PC-3 (cell line): ENCODE measurements at regions not wholly inside any gene's neighbourhood (a gene's known extent, or its start where the extent isn't known, plus 50 kb on each side); places are given as distances from the start of the nearest gene placed in this dataset.

Source experiments
- ATAC-seq: fragments of 200-7000 bp; cut with Tn5 transposase; 2 replicates; pipeline ENCODE4 v1.9.1; 2020; ENCODE audit warnings: mild to moderate bottlenecking, moderate library complexity
- BruUV-seq: library from RNA; stranded (reverse); fragments of 400-500 nt; replicated peaks from 2 replicates; lab custom pipeline; 2021; lab: Mats Ljungman, UMichigan
- CTCF ChIA-PET: fragments of 300-600 bp; sonication (Branson Sonifier 250); formaldehyde crosslinking; loops from one replicate; lab custom pipeline; 2022; ENCODE audit warnings: antibody characterized with exemption; lab: Charles Lee
- POLR2A ChIA-PET: fragments of 300-600 bp; sonication (Branson Sonifier 250); formaldehyde crosslinking; loops from one replicate; lab custom pipeline; 2022; ENCODE audit warnings: antibody characterized with exemption; ENCODE audit not compliant: unreplicated experiment; lab: Charles Lee
- DNase-seq: peaks from one replicate; pipeline ENCODE4 v3.0.0-alpha.2; 2015
- H2AFZ ChIP-seq: fragments of 300-600 bp; sonication (generic); 2 replicates; pipeline ENCODE4 v1.6.0; 2016; ENCODE audit warnings: antibody characterized with exemption, low read length
- H3F3A ChIP-seq: fragments of 300-600 bp; sonication (generic); one replicate; pipeline ENCODE4 v1.6.0; 2017; ENCODE audit warnings: antibody characterized with exemption, low read length, control low read depth, mild to moderate bottlenecking; ENCODE audit not compliant: unreplicated experiment
- H3K27ac ChIP-seq: fragments of 300-600 bp; sonication (generic); 2 replicates; pipeline ENCODE4 v1.5.1; 2016; ENCODE audit warnings: mild to moderate bottlenecking, low read length
- H3K27me3 ChIP-seq: fragments of 300-600 bp; sonication (generic); 2 replicates; pipeline ENCODE4 v1.6.1; 2016; ENCODE audit warnings: low read length, mixed read lengths
- H3K36me3 ChIP-seq: fragments of 300-600 bp; sonication (generic); 2 replicates; pipeline ENCODE4 v1.6.1; 2016; ENCODE audit warnings: low read depth, mixed run types, low read length, mixed read lengths
- H3K4me1 ChIP-seq: fragments of 300-600 bp; sonication (generic); 2 replicates; pipeline ENCODE4 v1.5.1; 2016; ENCODE audit warnings: low read length; ENCODE audit not compliant: insufficient read depth
- H3K4me2 ChIP-seq: fragments of 300-600 bp; sonication (generic); 2 replicates; pipeline ENCODE4 v1.6.0; 2016; ENCODE audit warnings: low read length
- H3K4me3 ChIP-seq: fragments of 300-600 bp; sonication (generic); 2 replicates; pipeline ENCODE4 v1.5.1; 2016; ENCODE audit warnings: mild to moderate bottlenecking, low read length, mixed read lengths
- H3K79me2 ChIP-seq: fragments of 300-600 bp; sonication (generic); 2 replicates; pipeline ENCODE4 v1.6.1; 2017; ENCODE audit warnings: low read length, mixed read lengths
- H3K9ac ChIP-seq: fragments of 300-600 bp; sonication (generic); 2 replicates; pipeline ENCODE4 v1.6.0; 2016; ENCODE audit warnings: mild to moderate bottlenecking, low read length
- H3K9me2 ChIP-seq: fragments of 300-600 bp; sonication (generic); replicated peaks from 2 replicates; pipeline ENCODE4 v1.6.1; 2016; ENCODE audit warnings: mixed run types, low read length, mixed read lengths
- H3K9me3 ChIP-seq: fragments of 300-600 bp; sonication (generic); 2 replicates; pipeline ENCODE4 v1.6.1; 2016; ENCODE audit warnings: low read length, mixed read lengths
- H4K20me1 ChIP-seq: fragments of 300-600 bp; sonication (generic); 2 replicates; pipeline ENCODE4 v1.6.1; 2016; ENCODE audit warnings: low read length, mixed read lengths
- CTCF ChIP-seq: fragments of 300-600 bp; sonication (generic); conservative IDR thresholded peaks from 2 replicates; pipeline ENCODE4 v1.5.1; 2017; ENCODE audit warnings: antibody characterized with exemption, low read depth, mild to moderate bottlenecking, low read length
- EZH2 ChIP-seq: fragments of 300-600 bp; sonication (generic); IDR thresholded peaks from one replicate; pipeline ENCODE4 v1.6.1; 2017; ENCODE audit warnings: antibody characterized with exemption, mild to moderate bottlenecking, low read length; ENCODE audit not compliant: unreplicated experiment
- EZH2phosphoT487 ChIP-seq: fragments of 300-600 bp; sonication (generic); IDR thresholded peaks from 2 replicates; pipeline ENCODE4 v1.6.1; 2018; ENCODE audit warnings: mild to moderate bottlenecking, antibody characterized with exemption, low read length, borderline replicate concordance
- intact Hi-C: fragments of 100-400 bp; cut with micrococcal nuclease; formaldehyde crosslinking; loops from 2 replicates; pipeline ENCODE4 v1.9.0; 2023

GRCh38 chr6:14373648-14374437 is 256.3 kb downstream of the CD83 start:
- H3K27me3 ChIP-seq = no peaks in the 10 kb centered on the region
- H4K20me1 ChIP-seq = no peaks in the 10 kb centered on the region
- intact Hi-C loops = no loop called here
- no peak for TF ChIP-seq EZH2
- TF ChIP-seq CTCF = no peak
- TF ChIP-seq EZH2phosphoT487 = no peak
- H3K4me2 ChIP-seq = no peak overlapping the region
- H3K79me2 ChIP-seq = no peaks in the 10 kb centered on the region
- no peaks in the 10 kb centered on the region for H3K36me3 ChIP-seq
- no peak overlapping the region for H3K27ac ChIP-seq
- no peak overlapping the region for H3K4me3 ChIP-seq
- H3K9me3 ChIP-seq = no peaks in the 10 kb centered on the region
- no peak for ATAC-seq
- H3K4me1 ChIP-seq = no peaks in the 10 kb centered on the region
- H3K9ac ChIP-seq = no peak overlapping the region
- ChIA-PET CTCF (no interaction called here), POLR2A (no interaction called here)
- no peaks in the 10 kb centered on the region for H3K9me2 ChIP-seq
- no TSS peak for BruUV-seq
- H2AFZ ChIP-seq = no peak overlapping the region
- DNase-seq = peak; percentile 12
- H3F3A ChIP-seq = no peaks in the 10 kb centered on the region

GRCh38 chr6:14375930-14376329 is 258.4 kb downstream of the CD83 start:
- Histone ChIP-seq H3K9ac (no peak overlapping the region), H3K79me2 (no peaks in the 10 kb centered on the region), H3K36me3 (no peaks in the 10 kb centered on the region), H3F3A (no peaks in the 10 kb centered on the region), H4K20me1 (no peaks in the 10 kb centered on the region), H3K9me2 (no peaks in the 10 kb centered on the region), H3K27me3 (no peaks in the 10 kb centered on the region), H2AFZ (no peak overlapping the region), H3K9me3 (no peaks in the 10 kb centered on the region), H3K27ac (no peak overlapping the region), H3K4me1 (no peaks in the 10 kb centered on the region), H3K4me2 (no peak overlapping the region), H3K4me3 (no peak overlapping the region)
- TF ChIP-seq EZH2 = no peak
- intact Hi-C loops = no loop called here
- DNase-seq (no peak), ATAC-seq (no peak)
- ChIA-PET CTCF (no interaction called here), POLR2A (no interaction called here)
- no TSS peak for BruUV-seq

- DNase-seq (no peak), ATAC-seq (no peak)
- Histone ChIP-seq H3K4me3 (no peak overlapping the region), H3K79me2 (no peaks in the 10 kb centered on the region), H3K4me1 (no peaks in the 10 kb centered on the region), H2AFZ (no peak overlapping the region), H3K9me3 (no peaks in the 10 kb centered on the region), H3K36me3 (no peaks in the 10 kb centered on the region), H3K9me2 (no peaks in the 10 kb centered on the region), H3K4me2 (no peak overlapping the region), H3K27ac (no peak overlapping the region), H3K9ac (no peak overlapping the region), H3F3A (no peaks in the 10 kb centered on the region), H3K27me3 (no peaks in the 10 kb centered on the region), H4K20me1 (no peaks in the 10 kb centered on the region)
- ChIA-PET POLR2A (no interaction called here), CTCF (no interaction called here)
- BruUV-seq = no TSS peak
- no peak for TF ChIP-seq EZH2phosphoT487
- TF ChIP-seq CTCF = no peak
- TF ChIP-seq EZH2 = no peak
- intact Hi-C loops = no loop called here
Measured at GRCh38 chr6:14379568-14379967, 262.0 kb downstream of the CD83 start.
